ENCODE measurements at regions not wholly inside any gene's neighbourhood (a gene's known extent, or its start where the extent isn't known, plus 50 kb on each side); places are given as distances from the start of the nearest gene placed in this dataset.

- FAIRE-seq: no peak
Measured at GRCh38 chr6:91606148-91606901, 1019.5 kb upstream of the MAP3K7 start.

- no peak for FAIRE-seq
Measured at GRCh38 chr6:91600561-91600960, 1013.7 kb upstream of the MAP3K7 start.

GRCh38 chr6:91590191-91590590 is 1003.3 kb upstream of the MAP3K7 start:
- no peak for FAIRE-seq

- FAIRE-seq: no peak
Measured at GRCh38 chr6:91580635-91581034, 993.8 kb upstream of the MAP3K7 start.

DNA sequence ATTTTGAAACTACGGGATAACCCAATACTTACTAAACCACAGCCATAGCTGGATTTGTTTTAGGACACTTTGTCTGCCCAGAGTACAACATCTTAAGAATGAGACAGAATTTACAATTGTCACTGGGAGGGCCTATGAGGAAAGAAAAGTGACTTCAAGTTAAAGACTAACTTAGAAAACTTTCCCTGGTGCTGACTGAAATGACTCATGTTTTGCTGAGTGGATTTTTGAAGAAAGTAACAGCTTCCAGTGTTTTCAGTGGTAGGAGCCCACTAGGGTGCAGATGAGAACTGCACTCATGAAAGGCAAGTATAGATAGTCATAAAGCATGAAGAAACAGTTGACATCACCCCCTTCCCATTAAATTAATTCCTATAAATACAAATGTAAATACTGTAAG is 988.2 kb upstream of the MAP3K7 start:
- FAIRE-seq: no peak

DNA sequence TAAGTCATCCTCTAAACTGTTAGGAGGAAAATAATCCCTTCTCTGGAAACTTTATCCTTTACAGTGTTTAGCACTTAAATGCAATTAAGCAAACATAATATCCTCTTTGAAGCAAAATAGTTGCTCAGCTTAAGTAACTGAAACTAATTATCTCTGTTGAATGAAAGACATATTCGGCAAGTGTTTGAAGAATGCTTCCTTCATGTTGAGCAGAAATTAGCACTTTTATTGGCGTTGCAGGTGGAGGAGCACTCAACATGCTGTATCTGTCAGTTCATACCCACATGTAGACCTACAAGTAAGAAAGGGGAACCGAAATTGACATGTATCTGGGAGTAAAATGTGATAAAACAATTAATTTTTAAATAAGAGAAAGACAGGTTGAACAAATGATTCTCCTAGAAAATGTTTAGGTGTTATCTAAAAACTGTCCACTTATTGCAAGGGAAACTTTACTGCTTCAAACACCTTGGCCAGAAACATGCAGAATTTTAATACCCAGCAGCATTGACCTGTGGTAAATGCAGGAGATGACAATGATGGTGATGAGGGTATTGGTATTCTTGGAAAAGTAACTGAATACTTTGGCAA is 987.0 kb upstream of the MAP3K7 start:
- FAIRE-seq: no peak

- FAIRE-seq: no peak
Measured at GRCh38 chr6:91572878-91573277, 986.0 kb upstream of the MAP3K7 start.

DNA sequence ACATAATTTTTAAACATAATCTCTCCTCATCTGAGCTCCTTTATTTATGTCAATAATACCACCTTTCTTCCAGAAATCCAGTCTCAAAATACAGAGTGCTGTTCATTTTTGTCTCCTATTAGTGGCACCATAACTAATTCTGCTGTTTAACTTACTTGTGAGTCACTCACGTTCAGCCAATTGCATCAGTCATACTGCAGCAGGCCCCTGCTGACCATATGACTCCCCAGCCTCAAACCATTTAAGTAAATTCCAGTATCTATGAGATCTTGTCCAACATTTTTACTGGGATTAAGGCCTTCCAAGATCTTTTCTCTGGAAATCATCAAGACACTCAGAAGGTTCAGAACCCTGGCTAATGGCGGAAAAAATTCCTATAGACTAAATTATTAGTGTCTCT is 982.2 kb upstream of the MAP3K7 start:
- no peak for FAIRE-seq

DNA sequence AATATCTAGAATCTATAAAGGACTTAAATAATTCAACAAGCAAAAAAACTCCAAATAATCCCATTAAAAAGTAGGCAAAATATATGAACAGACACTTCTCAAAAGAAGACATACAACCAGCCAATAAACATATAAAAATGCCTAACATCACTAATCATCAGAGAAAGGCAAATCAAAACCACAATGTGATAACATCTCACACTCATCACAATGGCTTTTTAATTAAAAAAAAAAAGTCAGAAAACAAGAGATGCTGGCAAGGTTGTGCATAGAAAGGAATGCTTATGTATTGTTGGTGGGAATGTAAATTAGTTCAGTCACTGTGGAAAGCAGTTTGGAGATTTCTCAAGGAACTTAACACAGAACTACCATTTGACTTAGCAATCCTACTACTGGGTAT is 979.6 kb upstream of the MAP3K7 start:
- FAIRE-seq: no peak

DNA sequence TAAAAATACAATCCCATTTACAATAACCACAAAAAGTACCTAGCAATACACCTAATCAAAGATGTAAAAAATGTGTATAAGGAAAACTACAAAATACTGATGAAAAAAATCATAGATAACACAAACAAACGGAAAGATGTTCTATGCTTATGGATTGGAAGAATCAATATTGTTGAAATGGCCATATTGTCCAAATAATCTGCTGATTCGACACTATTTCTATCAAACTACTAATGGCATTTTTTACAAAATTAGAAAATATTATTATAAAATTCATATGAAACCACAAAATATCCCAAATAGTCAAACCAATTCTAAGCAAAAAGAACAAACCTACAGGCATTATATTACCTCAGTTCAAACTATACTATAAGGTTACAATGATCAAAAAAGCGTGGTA is 978.3 kb upstream of the MAP3K7 start:
- no peak for FAIRE-seq

GRCh38 chr6:91562955-91563354 is 976.1 kb upstream of the MAP3K7 start:
- no peak for FAIRE-seq

- no peak for FAIRE-seq
Measured at GRCh38 chr6:91560409-91560808, 973.5 kb upstream of the MAP3K7 start.

- no peak for FAIRE-seq
Measured at GRCh38 chr6:91540902-91541301, 954.0 kb upstream of the MAP3K7 start.

DNA sequence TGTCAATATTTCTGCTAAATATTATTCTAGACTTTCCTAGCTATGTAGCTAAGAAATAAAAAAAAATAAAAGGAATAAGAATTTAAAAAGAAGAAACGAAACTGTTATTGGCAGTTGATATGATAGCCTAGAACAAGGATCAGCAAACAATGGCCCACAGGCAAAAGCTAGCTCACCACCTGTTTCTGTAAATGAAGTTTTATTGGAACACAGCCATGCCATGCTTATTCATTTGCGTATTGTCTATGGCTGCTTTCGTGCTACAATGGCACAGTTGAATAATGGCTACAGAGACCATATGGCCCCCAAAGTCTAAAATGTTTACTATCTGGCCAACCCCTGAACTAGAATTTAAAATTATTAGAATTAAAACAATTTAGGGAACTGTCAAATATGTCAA is 952.6 kb upstream of the MAP3K7 start:
- no peak for FAIRE-seq

DNA sequence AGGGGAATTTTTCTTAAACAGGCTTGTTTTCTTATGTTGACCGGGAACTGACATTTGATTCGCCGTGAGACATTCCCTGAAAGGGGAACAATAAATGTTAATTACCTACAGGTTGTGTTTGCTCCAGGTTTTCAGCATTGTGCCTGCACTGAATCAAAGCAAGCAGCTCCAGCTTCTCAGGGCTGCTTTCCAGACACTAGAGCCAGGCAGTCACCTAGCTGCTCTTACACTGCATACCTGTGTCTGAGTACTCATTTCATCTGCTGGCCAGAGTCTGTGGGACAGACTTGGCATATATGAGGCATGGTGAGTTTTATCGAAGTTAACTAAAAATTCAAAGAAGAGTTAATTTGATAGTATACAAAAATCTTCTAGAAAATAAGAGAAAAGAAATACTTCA is 951.8 kb upstream of the MAP3K7 start:
- no peak for FAIRE-seq

GRCh38 chr6:91534614-91535013 is 947.7 kb upstream of the MAP3K7 start:
- no peak for FAIRE-seq

DNA sequence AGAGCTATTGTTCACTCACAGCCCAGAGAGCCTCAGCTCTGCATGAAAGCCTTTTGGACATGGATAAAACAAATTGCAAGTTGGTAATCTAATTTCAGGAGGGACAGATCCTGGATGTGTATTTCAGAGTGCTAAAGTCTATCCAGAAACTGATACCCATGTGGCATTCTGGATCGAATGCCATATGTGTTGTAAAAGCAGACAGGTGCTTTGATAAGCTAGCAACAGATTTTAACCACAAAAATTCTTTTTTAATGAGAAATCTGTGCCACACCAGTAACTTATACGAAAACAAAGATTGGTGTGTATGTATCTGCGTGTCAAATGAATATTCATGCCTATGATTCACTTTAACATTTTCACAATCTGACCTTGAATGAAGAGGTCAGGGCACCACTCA is 936.6 kb upstream of the MAP3K7 start:
- no peak for FAIRE-seq

DNA sequence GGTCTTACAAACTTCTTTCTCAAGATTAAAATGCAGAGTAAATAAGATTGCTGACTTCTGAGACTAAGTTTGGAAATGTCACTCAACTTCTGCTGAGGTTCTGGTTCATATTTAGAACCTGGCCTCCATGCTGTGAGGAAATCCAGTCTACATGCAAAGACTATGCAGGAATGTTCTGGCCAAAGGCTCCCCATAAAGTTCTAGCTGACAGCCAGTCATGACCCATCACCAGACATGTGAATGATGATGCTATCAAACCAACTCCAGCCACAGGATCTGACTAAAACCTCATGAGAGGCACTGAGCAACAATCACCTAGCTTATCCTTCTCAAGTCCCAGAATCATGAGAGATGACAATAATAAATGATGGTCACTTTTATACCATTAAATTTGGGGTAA is 935.1 kb upstream of the MAP3K7 start:
- no peak for FAIRE-seq

DNA sequence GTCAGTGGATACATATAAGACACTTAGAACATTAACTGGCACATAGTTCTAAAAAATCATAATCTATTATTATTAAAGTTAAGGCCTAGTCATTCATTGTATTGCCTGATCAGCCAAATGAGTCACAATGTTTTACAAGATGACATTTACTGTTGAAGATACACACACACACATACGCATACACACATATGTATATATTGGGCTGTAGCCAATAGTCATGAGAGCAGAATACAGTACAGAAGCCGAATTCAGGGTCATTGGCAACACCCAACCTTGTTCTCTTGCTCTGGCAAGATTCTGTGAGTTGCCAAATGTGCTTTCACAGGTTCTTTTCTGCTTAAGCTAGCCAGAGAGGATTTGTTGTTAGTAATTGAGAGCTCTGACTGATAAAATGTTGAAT is 922.8 kb upstream of the MAP3K7 start:
- no peak for FAIRE-seq

- no peak for FAIRE-seq
Measured at GRCh38 chr6:91509039-91509438, 922.2 kb upstream of the MAP3K7 start.

DNA sequence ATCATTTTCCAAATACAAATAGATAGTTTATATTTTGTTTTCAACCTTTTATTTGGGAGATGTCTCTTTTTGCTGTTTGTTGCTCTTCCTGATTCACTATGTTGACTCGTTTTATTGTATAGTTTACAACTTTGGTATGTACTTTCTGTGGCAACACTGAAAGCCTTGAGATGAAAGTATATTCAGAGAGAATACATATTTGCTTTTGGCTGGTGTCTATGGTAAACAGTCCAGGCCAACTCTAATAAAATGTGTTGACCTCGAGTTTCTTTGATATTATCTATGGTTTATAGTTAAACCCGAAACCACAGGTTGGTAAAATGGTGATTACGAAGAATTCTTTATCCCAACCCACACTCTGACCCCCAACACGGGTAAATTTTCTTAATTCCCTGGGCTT is 919.6 kb upstream of the MAP3K7 start:
- FAIRE-seq: no peak

DNA sequence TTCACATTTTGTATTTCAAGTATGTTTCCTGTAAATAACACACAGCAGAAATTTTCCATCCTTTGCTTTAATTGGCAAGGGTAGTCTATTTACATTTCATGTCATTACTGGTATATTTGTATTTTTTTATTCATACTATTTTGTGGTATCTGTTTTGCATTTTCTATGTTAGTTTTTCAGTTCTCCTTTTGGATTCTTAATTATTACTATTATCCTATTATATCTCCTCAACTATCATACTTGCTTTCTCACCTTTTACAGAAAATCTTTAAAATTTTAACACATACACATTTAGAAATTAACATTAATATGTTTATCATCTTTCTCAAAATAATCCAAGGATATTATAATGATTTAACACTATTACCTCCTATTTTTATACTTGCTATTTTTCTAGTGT is 918.3 kb upstream of the MAP3K7 start:
- FAIRE-seq: no peak

DNA sequence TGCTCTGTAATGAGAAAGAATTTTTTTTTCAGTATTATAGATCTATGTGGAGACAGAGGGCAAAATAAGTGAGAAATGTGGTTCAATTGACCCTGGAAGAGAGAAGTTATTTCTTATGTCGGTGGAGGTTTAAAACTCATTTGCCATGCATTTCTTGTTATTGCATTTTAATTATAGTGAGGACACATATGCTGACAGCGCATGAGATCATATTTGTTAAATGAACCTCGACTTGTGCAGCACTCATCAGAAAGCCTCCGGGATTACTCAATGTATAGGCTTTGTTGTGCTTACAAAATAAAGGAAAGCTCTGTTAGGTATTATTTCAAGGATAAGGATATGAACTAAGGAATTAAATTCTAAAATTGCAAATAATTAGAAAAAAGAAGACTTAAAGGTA is 915.1 kb upstream of the MAP3K7 start:
- no peak for FAIRE-seq

DNA sequence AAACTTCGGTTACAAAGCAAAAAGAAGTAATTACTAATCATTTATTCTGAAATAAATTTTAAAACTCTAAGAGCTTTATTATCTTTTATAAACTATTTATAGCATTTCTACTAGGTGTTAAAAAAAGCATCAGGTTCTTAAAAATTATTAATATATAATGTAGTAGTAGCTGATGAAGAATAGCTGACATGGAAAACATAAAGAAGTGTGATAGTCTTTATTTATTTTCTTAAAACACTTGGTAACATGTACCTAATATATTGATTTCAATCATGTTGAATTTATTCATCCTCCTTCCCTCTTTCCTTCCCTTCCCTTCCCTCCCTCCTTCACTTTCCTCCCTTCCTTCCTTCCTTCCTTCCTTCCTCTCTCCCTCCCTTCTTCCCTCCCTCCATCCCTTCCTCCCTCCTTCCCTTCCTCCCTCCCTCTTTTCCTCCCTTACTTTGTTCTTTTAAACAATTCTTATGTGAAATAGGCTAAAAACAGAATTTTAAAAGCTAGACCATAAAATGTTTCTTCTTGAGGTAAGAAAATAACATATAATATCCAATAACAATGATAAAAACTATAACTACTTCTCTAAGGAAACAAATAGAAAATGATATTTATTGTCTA is 913.9 kb upstream of the MAP3K7 start:
- no peak for FAIRE-seq

DNA sequence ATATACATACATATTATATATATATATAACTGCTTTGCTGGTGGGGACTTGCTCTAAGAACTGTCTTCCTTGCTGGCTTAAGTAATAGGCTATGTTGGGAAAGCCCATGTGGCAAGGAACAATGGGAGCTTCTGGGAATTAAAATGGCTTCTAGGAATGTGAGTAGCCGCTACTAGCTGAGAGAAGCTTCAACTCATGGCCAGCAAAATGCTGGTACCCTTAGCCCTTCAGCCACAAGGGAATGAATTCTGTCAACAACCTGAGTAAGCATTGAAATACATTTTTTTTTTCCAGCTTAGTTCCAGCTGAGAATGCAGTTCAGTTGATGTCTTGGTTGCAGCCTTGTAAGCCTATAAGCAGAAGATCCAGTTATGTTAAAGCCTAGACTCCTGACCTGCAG is 911.7 kb upstream of the MAP3K7 start:
- FAIRE-seq: no peak

All from colon (tissue), 2 donors.